ENCODE measurements at regions not wholly inside any gene's neighbourhood (a gene's known extent, or its start where the extent isn't known, plus 50 kb on each side); places are given as distances from the start of the nearest gene placed in this dataset.

DNA sequence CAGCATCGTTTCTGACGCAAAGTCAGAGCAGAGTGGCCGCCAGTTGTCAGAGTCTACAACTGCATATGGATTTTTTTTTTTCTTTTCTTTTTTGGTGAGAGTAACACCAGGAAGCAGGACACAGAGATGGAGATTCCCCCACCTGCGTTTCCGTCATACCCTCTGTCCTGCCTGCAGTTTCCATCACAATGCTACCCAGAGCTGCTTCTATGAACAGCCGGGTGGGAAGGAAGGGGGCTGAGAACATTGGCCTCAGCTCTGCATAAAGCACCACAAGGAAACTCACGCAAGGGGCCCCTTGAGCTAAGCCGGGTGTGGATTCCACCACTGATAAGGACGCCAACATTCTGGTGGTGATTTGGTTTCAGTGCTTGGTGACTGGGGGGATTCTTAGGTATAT, 183.5 kb upstream of the AFDN start:
- in situ Hi-C loops (cut with MboI; ENCODE audit: low pct_unique_long_range_greater_than_20kb, low sequenced_read_pairs, unreplicated experiment), result no loop called here
- no peak for TF ChIP-seq CTCF (IDR thresholded peaks at IDR 0.05; ENCODE audit: extremely low read depth, insufficient read depth, missing control alignments)
- DNase-seq (ENCODE audit: low spot score), result no peak

- DNase-seq (ENCODE audit: low spot score), result no peak
- in situ Hi-C loops (cut with MboI; ENCODE audit: low pct_unique_long_range_greater_than_20kb, low sequenced_read_pairs, unreplicated experiment), result no loop called here
- no peak for TF ChIP-seq CTCF (IDR thresholded peaks at IDR 0.05; ENCODE audit: extremely low read depth, insufficient read depth, missing control alignments)
Measured at GRCh38 chr6:167643716-167644115, 183.0 kb upstream of the AFDN start.

GRCh38 chr6:167644412-167645132, 182.1 kb upstream of the AFDN start:
- no peak for DNase-seq (ENCODE audit: low spot score)
- no peak for TF ChIP-seq CTCF (IDR thresholded peaks at IDR 0.05; ENCODE audit: extremely low read depth, insufficient read depth, missing control alignments)
- in situ Hi-C loops (cut with MboI; ENCODE audit: low pct_unique_long_range_greater_than_20kb, low sequenced_read_pairs, unreplicated experiment), result no loop called here

DNA sequence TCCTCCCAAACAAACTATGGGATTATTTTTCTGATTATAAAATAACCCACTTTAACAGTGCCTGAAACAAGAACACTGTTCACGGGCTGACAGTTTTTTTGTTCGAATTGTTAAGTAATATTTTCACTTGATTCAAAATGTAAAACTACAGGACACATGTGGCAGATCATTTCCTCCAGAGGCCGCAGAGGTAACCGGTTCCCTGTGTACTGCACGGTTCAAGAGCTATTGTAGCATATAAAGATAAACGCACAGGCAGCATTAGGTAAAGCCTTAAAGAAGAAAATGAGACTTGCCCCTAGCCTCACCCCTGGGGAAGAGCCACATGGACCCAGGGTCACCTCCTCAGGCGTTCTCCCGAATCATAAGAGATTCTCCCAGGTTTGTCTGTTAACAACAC, 181.3 kb upstream of the AFDN start:
- no peak for TF ChIP-seq CTCF (IDR thresholded peaks at IDR 0.05; ENCODE audit: extremely low read depth, insufficient read depth, missing control alignments)
- in situ Hi-C loops (cut with MboI; ENCODE audit: low pct_unique_long_range_greater_than_20kb, low sequenced_read_pairs, unreplicated experiment), result no loop called here
- DNase-seq (ENCODE audit: low spot score), result no peak

DNA sequence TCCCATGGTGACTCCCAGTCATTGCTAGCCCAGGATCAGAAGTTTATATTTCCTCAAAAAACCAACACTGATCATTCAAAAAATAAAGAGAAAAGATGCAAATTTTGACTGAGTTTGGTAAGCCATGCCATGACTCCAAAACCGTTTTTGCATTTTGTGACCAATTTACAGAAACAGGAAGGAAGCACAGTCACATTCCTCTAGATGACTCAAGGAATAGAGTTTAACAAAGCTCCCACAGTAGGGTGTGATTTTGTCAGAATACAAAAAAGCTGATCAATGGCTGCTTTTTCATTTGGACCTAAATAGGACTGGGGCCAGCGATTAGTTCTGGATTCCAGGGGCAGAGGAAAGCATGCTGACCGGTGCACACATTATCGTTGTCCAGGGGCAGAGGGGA, 179.4 kb upstream of the AFDN start:
- no peak for TF ChIP-seq CTCF (IDR thresholded peaks at IDR 0.05; ENCODE audit: extremely low read depth, insufficient read depth, missing control alignments)
- DNase-seq (ENCODE audit: low spot score), result no peak
- in situ Hi-C loops (cut with MboI; ENCODE audit: low pct_unique_long_range_greater_than_20kb, low sequenced_read_pairs, unreplicated experiment), result no loop called here

DNA sequence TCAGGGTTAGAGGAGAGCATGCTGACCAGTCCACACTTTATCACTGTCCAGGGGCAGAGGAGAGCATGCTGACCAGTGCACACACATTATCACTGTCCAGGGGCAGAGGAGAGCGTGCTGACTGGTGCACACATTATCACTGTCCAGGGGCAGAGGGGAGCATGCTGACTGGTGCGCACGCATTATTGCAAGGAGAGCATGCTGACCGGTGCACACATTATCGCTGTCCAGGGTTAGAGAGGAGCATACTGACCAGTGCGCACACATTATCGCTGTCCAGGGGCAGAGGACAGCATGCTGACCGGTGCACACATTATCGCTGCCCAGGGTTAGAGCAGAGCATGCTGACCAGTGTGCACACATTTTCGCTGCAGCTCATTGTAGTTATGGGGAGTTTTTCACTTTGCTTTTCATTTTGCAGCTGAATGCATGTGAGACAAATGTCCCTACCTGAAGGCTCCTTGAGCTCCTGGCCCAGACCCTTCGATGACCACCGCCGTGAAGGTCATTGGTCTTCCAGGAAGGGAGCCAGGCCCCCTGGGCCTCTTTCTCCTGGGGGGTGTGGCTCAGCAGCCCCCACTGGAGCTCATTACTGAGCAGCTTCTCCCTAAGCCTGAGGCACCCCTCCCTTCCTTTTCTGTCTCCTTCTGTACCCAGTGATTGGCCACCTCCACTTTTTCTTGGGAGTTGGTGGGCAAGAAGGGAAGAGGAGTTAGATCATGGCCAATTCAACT, 178.8 kb upstream of the AFDN start:
- in situ Hi-C loops (cut with MboI; ENCODE audit: low pct_unique_long_range_greater_than_20kb, low sequenced_read_pairs, unreplicated experiment), result no loop called here
- DNase-seq (ENCODE audit: low spot score), result no peak
- no peak for TF ChIP-seq CTCF (IDR thresholded peaks at IDR 0.05; ENCODE audit: extremely low read depth, insufficient read depth, missing control alignments)
